ENCODE measurements at regions not wholly inside any gene's neighbourhood (a gene's known extent, or its start where the extent isn't known, plus 50 kb on each side); places are given as distances from the start of the nearest gene placed in this dataset.
"Not testable (repeated sequence)": the region's sequence is repeated elsewhere in the genome, so short reads cannot be mapped to it uniquely, and the experiment has no call there.

GRCh38 chr1:79138227-79138626, 131.7 kb upstream of the ADGRL4 start:
- not testable (repeated sequence) for TF ChIP-seq CTCF (conservative IDR thresholded peaks at IDR 0.05; ENCODE audit: low read length); EZH2phosphoT487 (IDR thresholded peaks at IDR 0.05; ENCODE audit: borderline replicate concordance, low read depth, low read length)
